ENCODE measurements at regions not wholly inside any gene's neighbourhood (a gene's known extent, or its start where the extent isn't known, plus 50 kb on each side); places are given as distances from the start of the nearest gene placed in this dataset.
"Not testable (repeated sequence)": the region's sequence is repeated elsewhere in the genome, so short reads cannot be mapped to it uniquely, and the experiment has no call there.

GRCh38 chr2:144826105-144826504 is 306.2 kb upstream of the ZEB2 start:
- DNase-seq (ENCODE audit: low spot score), result no peak

GRCh38 chr2:144825331-144826020 is 305.6 kb upstream of the ZEB2 start:
- no peak for DNase-seq (ENCODE audit: low spot score)

- no peak for DNase-seq (ENCODE audit: low spot score)
Observed at GRCh38 chr2:144824306-144825080, 304.6 kb upstream of the ZEB2 start.

GRCh38 chr2:144822966-144823365 is 303.0 kb upstream of the ZEB2 start:
- no peak for DNase-seq (ENCODE audit: low spot score)

- no peak for DNase-seq (ENCODE audit: low spot score)
Observed at GRCh38 chr2:144812288-144812687, 292.4 kb upstream of the ZEB2 start.

- DNase-seq (ENCODE audit: low spot score), result no peak
Observed at GRCh38 chr2:144801766-144802165, 281.8 kb upstream of the ZEB2 start.

GRCh38 chr2:144801325-144801724 is 281.4 kb upstream of the ZEB2 start:
- DNase-seq (ENCODE audit: low spot score), result no peak

- no peak for DNase-seq (ENCODE audit: low spot score)
Observed at GRCh38 chr2:144798989-144799388, 279.1 kb upstream of the ZEB2 start.

GRCh38 chr2:144798034-144798433 is 278.1 kb upstream of the ZEB2 start:
- no peak for DNase-seq (ENCODE audit: low spot score)

- no peak for DNase-seq (ENCODE audit: low spot score)
Observed at GRCh38 chr2:144796936-144797335, 277.0 kb upstream of the ZEB2 start.

GRCh38 chr2:144796164-144796563 is 276.2 kb upstream of the ZEB2 start:
- DNase-seq (ENCODE audit: low spot score), result no peak

GRCh38 chr2:144785253-144785652 is 265.3 kb upstream of the ZEB2 start:
- DNase-seq (ENCODE audit: low spot score), result no peak

- DNase-seq (ENCODE audit: low spot score), result no peak
Observed at GRCh38 chr2:144780983-144781382, 261.1 kb upstream of the ZEB2 start.

- no peak for DNase-seq (ENCODE audit: low spot score)
Observed at GRCh38 chr2:144776766-144777165, 256.8 kb upstream of the ZEB2 start.

- no peak for DNase-seq (ENCODE audit: low spot score)
Observed at GRCh38 chr2:144774809-144775208, 254.9 kb upstream of the ZEB2 start.

- DNase-seq (ENCODE audit: low spot score), result no peak
Observed at GRCh38 chr2:144771348-144771747, 251.4 kb upstream of the ZEB2 start.

GRCh38 chr2:144770616-144771230 is 250.8 kb upstream of the ZEB2 start:
- DNase-seq (ENCODE audit: low spot score), result no peak

GRCh38 chr2:144760939-144761338 is 241.0 kb upstream of the ZEB2 start:
- not testable (repeated sequence) for DNase-seq (ENCODE audit: low spot score)

GRCh38 chr2:144759746-144760145 is 239.8 kb upstream of the ZEB2 start:
- DNase-seq (ENCODE audit: low spot score), result no peak

- DNase-seq (ENCODE audit: low spot score), result not testable (repeated sequence)
Observed at GRCh38 chr2:144758196-144758595, 238.3 kb upstream of the ZEB2 start.

GRCh38 chr2:144753416-144753815 is 233.5 kb upstream of the ZEB2 start:
- no peak for DNase-seq (ENCODE audit: low spot score)

GRCh38 chr2:144751142-144751905 is 231.4 kb upstream of the ZEB2 start:
- DNase-seq (ENCODE audit: low spot score), result no peak

Data from iPS-NIHi11 (cell line).